Endothelial cell of umbilical vein (primary cell): ENCODE measurements at regions not wholly inside any gene's neighbourhood (a gene's known extent, or its start where the extent isn't known, plus 50 kb on each side); places are given as distances from the start of the nearest gene placed in this dataset.

Experiments
- BruUV-seq: library from RNA; stranded (reverse); fragments of 400-500 nt; replicated peaks from 2 replicates; lab custom pipeline; 2021; lab: Mats Ljungman, UMichigan
- CTCF ChIA-PET: fragments of 300-600, 350-600 bp; sonication (Branson Sonifier 250); formaldehyde crosslinking; loops from one replicate; lab custom pipeline; 2021; ENCODE audit warnings: antibody characterized with exemption, inconsistent platforms; lab: Charles Lee
- POLR2A ChIA-PET: fragments of 300-600, 350-600 bp; sonication (Branson Sonifier 250); formaldehyde crosslinking; loops from one replicate; lab custom pipeline; 2021; ENCODE audit warnings: antibody characterized with exemption, inconsistent platforms; lab: Charles Lee
- DNase-seq: peaks from one replicate; pipeline ENCODE4 v3.0.0-alpha.2; 2011; ENCODE audit warnings: low read depth, low spot score
- FAIRE-seq: peaks from 2 replicates; lab custom pipeline; 2011; peaks lifted over from hg19 to GRCh38; lab: Jason Lieb, UNC
- H2AFZ ChIP-seq: 2 replicates; pipeline ENCODE4 v1.6.0; 2012; ENCODE audit warnings: low read depth, low read length, control low read depth, inconsistent platforms
- H3K27ac ChIP-seq: 2 replicates; pipeline ENCODE4 v1.5.1; 2011; ENCODE audit warnings: low read depth, mild to moderate bottlenecking, control low read depth, low read length, moderate library complexity; ENCODE audit not compliant: insufficient read depth
- H3K27me3 ChIP-seq, 2 experiments: 2 replicates each; pipeline versions ENCODE4 v1.6.0 to v1.6.1; 2011; ENCODE audit warnings: low read length in 2 of 2, mixed read lengths in 1 of 2; ENCODE audit not compliant: control insufficient read depth in 2 of 2, insufficient read depth in 2 of 2
- H3K36me3 ChIP-seq, 2 experiments: 2 replicates in 1 of 2; 3 replicates in 1 of 2; pipeline ENCODE4 v1.5.1; 2011; ENCODE audit warnings: low read length in 2 of 2, mild to moderate bottlenecking in 1 of 2, moderate library complexity in 1 of 2; ENCODE audit not compliant: control insufficient read depth in 2 of 2, insufficient read depth in 2 of 2; ENCODE audit errors: extremely low read depth in 1 of 2
- H3K4me1 ChIP-seq: 3 replicates; pipeline ENCODE4 v1.5.1; 2011; ENCODE audit warnings: mild to moderate bottlenecking, low read length; ENCODE audit not compliant: control insufficient read depth, insufficient read depth; ENCODE audit errors: extremely low read depth
- H3K4me2 ChIP-seq: 2 replicates; pipeline ENCODE4 v1.6.1; 2011; ENCODE audit warnings: low read length, control low read depth, mixed read lengths; ENCODE audit not compliant: insufficient read depth
- H3K4me3 ChIP-seq, 3 experiments: fragments of 200-600 bp in 1 of 3; sonication (generic), shearing (Covaris generic) in 1 of 3; replicated peaks in 1 of 3; 2 replicates each; pipeline ENCODE4 v1.5.1; 2011 to 2016; ENCODE audit warnings: control low read depth in 3 of 3, low read length in 3 of 3, mild to moderate bottlenecking in 2 of 3, inconsistent platforms in 1 of 3, low read depth in 1 of 3, moderate library complexity in 1 of 3; ENCODE audit not compliant: insufficient read depth in 1 of 3
- H3K79me2 ChIP-seq: 2 replicates; pipeline ENCODE4 v1.6.0; 2012; ENCODE audit warnings: low read length, inconsistent platforms; ENCODE audit not compliant: control insufficient read depth, insufficient read depth
- H3K9ac ChIP-seq: replicated peaks from 2 replicates; pipeline ENCODE3; 2011; ENCODE audit warnings: low read length, control low read depth; ENCODE audit not compliant: insufficient read depth; ENCODE audit errors: extremely low read depth
- H3K9me1 ChIP-seq: replicated peaks from 3 replicates; pipeline ENCODE4 v1.6.0; 2011; ENCODE audit warnings: mild to moderate bottlenecking, low read length; ENCODE audit not compliant: control insufficient read depth, insufficient read depth; ENCODE audit errors: extremely low read depth
- H3K9me3 ChIP-seq: replicated peaks from 2 replicates; pipeline ENCODE4 v1.5.1; 2012; ENCODE audit warnings: low read length, inconsistent platforms; ENCODE audit not compliant: control insufficient read depth, insufficient read depth
- H4K20me1 ChIP-seq: replicated peaks from 2 replicates; pipeline ENCODE3; 2011; ENCODE audit warnings: mild to moderate bottlenecking, low read length; ENCODE audit not compliant: control insufficient read depth, insufficient read depth; ENCODE audit errors: extremely low read depth
- EZH2 ChIP-seq: IDR thresholded peaks from 2 replicates; pipeline ENCODE4 v1.6.1; 2012; ENCODE audit warnings: borderline replicate concordance, low read depth, mild to moderate bottlenecking, moderate library complexity, low read length, inconsistent platforms; ENCODE audit not compliant: severe bottlenecking
- FOS ChIP-seq: IDR thresholded peaks from 2 replicates; pipeline ENCODE4 v1.6.1; 2011; ENCODE audit warnings: mild to moderate bottlenecking, low read length, moderate library complexity, borderline replicate concordance; ENCODE audit not compliant: insufficient read depth
- GATA2 ChIP-seq: IDR thresholded peaks from 2 replicates; pipeline ENCODE4 v1.7.0; 2011; ENCODE audit warnings: low read depth, mild to moderate bottlenecking, moderate library complexity, mixed read lengths, low read length; ENCODE audit not compliant: insufficient read length, insufficient read depth
- JUN ChIP-seq: IDR thresholded peaks from 2 replicates; pipeline ENCODE4 v1.6.1; 2011; ENCODE audit warnings: borderline replicate concordance, low read depth; ENCODE audit not compliant: insufficient read length, insufficient read depth
- MYC ChIP-seq: IDR thresholded peaks from one replicate; pipeline ENCODE4 v1.6.1; 2011; ENCODE audit warnings: mild to moderate bottlenecking, low read depth, low read length
- POLR2A ChIP-seq: IDR thresholded peaks from 2 replicates; pipeline ENCODE4 v1.6.1; 2012; ENCODE audit warnings: low read depth, mild to moderate bottlenecking, control low read depth, low read length
- POLR2AphosphoS5 ChIP-seq: IDR thresholded peaks from 2 replicates; pipeline ENCODE4 v1.6.1; 2012; ENCODE audit warnings: low read depth, mild to moderate bottlenecking, control low read depth, low read length, moderate library complexity; ENCODE audit not compliant: insufficient read depth
- dilution Hi-C: fragments of 300-500 bp; cut with MboI; formaldehyde crosslinking; loops from one replicate; pipeline ENCODE4 v1.15.0; 2019; ENCODE audit warnings: low sequenced_read_pairs; ENCODE audit not compliant: extremely low pct_ligation_motif_present
- intact Hi-C: fragments of 100-400 bp; cut with micrococcal nuclease; formaldehyde crosslinking; loops from one replicate; pipeline ENCODE4 v1.10.0; 2022
- TF ChIP-seq, protein P1 (sequence below), 2 donors: IDR thresholded peaks; 1 replicate in 1 of 2; 2 replicates in 1 of 2; pipeline ENCODE4 v1.5.1; 2011; ENCODE audit warnings: low read length in 2 of 2, mild to moderate bottlenecking in 2 of 2, moderate library complexity in 2 of 2, control low read depth in 1 of 2, inconsistent platforms in 1 of 2, low read depth in 1 of 2; ENCODE audit not compliant: insufficient read depth in 1 of 2; ENCODE audit errors: extremely low read depth in 1 of 2
- TF ChIP-seq, protein P2 (sequence below): IDR thresholded peaks from 2 replicates; pipeline ENCODE4 v1.6.1; 2011; ENCODE audit not compliant: insufficient read depth, insufficient read length

DNA sequence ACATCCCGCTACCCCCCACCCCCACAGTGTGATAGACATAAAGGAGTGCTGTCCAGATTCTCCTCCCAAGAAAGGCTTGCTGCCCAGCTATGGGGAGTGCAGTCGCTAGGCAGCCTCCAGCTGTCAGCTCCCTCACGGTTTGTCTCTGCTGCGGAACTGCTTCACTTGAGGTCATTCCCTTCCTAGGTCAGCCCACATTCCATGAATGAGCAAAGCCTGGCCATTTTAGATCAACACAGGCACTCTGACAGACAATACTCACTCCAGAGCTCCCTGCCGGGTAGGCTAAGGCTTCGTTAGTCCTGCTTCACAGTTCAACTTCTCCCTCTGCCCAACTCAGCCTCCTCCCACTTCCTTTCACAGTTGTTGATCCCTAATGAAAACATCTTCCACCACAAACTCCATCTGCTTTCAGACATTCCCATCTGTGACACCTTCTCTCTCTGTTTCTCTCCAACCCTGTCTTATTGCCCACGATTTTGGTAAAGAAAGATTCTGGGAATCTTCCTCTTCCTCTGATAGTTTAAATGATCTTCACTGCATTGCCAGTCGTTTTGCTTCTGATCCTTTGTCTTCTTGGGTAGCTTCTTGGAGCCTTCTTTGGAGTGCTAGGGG lies 318.9 kb upstream of the F9 start:
- TF ChIP-seq EZH2, result no peak
- TF ChIP-seq, protein P1, sequence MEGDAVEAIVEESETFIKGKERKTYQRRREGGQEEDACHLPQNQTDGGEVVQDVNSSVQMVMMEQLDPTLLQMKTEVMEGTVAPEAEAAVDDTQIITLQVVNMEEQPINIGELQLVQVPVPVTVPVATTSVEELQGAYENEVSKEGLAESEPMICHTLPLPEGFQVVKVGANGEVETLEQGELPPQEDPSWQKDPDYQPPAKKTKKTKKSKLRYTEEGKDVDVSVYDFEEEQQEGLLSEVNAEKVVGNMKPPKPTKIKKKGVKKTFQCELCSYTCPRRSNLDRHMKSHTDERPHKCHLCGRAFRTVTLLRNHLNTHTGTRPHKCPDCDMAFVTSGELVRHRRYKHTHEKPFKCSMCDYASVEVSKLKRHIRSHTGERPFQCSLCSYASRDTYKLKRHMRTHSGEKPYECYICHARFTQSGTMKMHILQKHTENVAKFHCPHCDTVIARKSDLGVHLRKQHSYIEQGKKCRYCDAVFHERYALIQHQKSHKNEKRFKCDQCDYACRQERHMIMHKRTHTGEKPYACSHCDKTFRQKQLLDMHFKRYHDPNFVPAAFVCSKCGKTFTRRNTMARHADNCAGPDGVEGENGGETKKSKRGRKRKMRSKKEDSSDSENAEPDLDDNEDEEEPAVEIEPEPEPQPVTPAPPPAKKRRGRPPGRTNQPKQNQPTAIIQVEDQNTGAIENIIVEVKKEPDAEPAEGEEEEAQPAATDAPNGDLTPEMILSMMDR (IDR thresholded peaks at IDR 0.05; ENCODE audit: extremely low read depth in 1 of 2, insufficient read depth in 1 of 2, low read depth in 1 of 2, low read length in 2 of 2), result no peak
- TF ChIP-seq, protein P2, sequence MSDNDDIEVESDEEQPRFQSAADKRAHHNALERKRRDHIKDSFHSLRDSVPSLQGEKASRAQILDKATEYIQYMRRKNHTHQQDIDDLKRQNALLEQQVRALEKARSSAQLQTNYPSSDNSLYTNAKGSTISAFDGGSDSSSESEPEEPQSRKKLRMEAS, result no peak
- TF ChIP-seq FOS, result no peak
- no peak for TF ChIP-seq MYC
- no peak for TF ChIP-seq POLR2A
- TF ChIP-seq GATA2, result no peak
- TF ChIP-seq JUN, result no peak
- TF ChIP-seq POLR2AphosphoS5, result no peak
- Histone ChIP-seq H3K9me3 (no peaks in the 10 kb centered on the region), H3K27me3 (no peaks in the 10 kb centered on the region), H3K4me3 (no peak overlapping the region), H3K27ac (no peak overlapping the region), H3K9me1 (no peaks in the 10 kb centered on the region), H3K4me2 (no peak overlapping the region), H3K79me2 (no peaks in the 10 kb centered on the region), H4K20me1 (no peaks in the 10 kb centered on the region), H3K4me1 (no peaks in the 10 kb centered on the region), H3K36me3 (no peaks in the 10 kb centered on the region), H2AFZ (no peak overlapping the region), H3K9ac (no peak overlapping the region)
- BruUV-seq, result no TSS peak
- FAIRE-seq (no peak), DNase-seq (no peak)
- POLR2A ChIA-PET, result no interaction called here
- dilution Hi-C loops, result no loop called here
- intact Hi-C loops, result no loop called here
- CTCF ChIA-PET, result no interaction called here
